WERI-Rb-1 (cell line): ENCODE measurements at regions not wholly inside any gene's neighbourhood (a gene's known extent, or its start where the extent isn't known, plus 50 kb on each side); places are given as distances from the start of the nearest gene placed in this dataset.
"Not testable (repeated sequence)": the region's sequence is repeated elsewhere in the genome, so short reads cannot be mapped to it uniquely, and the experiment has no call there.

ENCODE experiments used
- DNase-seq: peaks from one replicate; pipeline ENCODE4 v3.0.0-alpha.2; 2020
- H3K27ac ChIP-seq: fragments of 250-450 bp; sonication (Bioruptor Pico); 2 replicates; pipeline ENCODE4 v1.5.1; 2020; ENCODE audit warnings: mild to moderate bottlenecking, moderate library complexity
- H3K27me3 ChIP-seq: fragments of 250-450 bp; sonication (Bioruptor Pico); 2 replicates; pipeline ENCODE4 v1.5.1; 2021; ENCODE audit warnings: mild to moderate bottlenecking, low read depth, moderate library complexity; ENCODE audit not compliant: insufficient read depth, severe bottlenecking
- H3K36me3 ChIP-seq: fragments of 250-450 bp; sonication (Bioruptor Pico); 2 replicates; pipeline ENCODE4 v1.5.1; 2020; ENCODE audit warnings: mild to moderate bottlenecking, moderate library complexity
- H3K4me3 ChIP-seq: 2 replicates; pipeline ENCODE4 v1.5.1; 2011; ENCODE audit warnings: low read depth, mild to moderate bottlenecking, control low read depth, low read length
- H3K9me3 ChIP-seq: fragments of 250-450 bp; sonication (Bioruptor Pico); 2 replicates; pipeline ENCODE4 v1.5.1; 2021; ENCODE audit warnings: mild to moderate bottlenecking, moderate library complexity; ENCODE audit not compliant: severe bottlenecking
- CTCF ChIP-seq: IDR thresholded peaks from 2 replicates; pipeline ENCODE4 v1.5.1; 2011; ENCODE audit warnings: low read depth, mild to moderate bottlenecking, control low read depth, inconsistent platforms, low read length

DNA sequence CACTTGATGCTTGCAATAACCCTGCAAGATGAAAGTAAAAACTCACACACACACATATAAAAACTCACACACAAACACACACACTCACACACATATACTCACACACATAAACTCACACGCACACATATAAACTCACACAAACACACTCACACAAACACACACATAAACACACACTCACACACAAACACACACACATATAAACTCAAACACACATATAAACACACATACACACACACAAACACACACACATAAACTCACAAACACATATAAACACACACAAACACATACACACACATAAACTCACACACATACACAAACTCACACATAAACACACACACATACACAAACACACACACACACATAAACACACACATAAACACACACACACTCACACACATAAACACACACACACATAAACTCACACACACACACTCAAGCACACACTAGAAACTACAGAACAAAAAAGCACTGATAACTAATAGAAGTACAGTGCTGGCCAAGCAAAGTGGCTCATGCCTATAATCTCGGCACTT, 117.7 kb upstream of the TEKT4 start:
- no peaks in the 10 kb centered on the region for H3K9me3 ChIP-seq
- DNase-seq, result no peak
- no peak for TF ChIP-seq CTCF
- no peaks in the 10 kb centered on the region for H3K36me3 ChIP-seq
- no peak overlapping the region for H3K27ac ChIP-seq
- H3K27me3 ChIP-seq, result no peaks in the 10 kb centered on the region
- no peak overlapping the region for H3K4me3 ChIP-seq

DNA sequence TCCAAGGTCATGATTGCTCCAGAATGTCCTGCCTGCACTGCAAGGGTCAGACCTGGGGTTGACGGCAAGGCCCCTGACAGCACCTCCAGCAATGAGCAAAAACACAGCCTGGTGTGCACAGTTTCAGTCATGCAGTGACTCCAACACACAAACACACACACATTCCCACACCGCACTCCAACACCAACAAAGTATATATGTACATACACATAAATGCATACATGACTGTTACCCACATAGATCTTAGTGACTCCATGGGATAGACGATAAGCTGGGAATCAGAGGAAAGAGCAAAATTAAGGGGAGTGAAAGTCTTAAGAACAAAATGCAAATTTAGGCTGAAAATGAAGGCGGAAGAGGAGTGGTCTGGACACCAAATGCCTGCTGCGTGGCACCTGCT, 112.7 kb upstream of the TEKT4 start:
- DNase-seq, result no peak
- Histone ChIP-seq H3K36me3 (no peaks in the 10 kb centered on the region), H3K27ac (no peak overlapping the region), H3K9me3 (no peaks in the 10 kb centered on the region), H3K4me3 (no peak overlapping the region), H3K27me3 (no peaks in the 10 kb centered on the region)
- no peak for TF ChIP-seq CTCF

DNA sequence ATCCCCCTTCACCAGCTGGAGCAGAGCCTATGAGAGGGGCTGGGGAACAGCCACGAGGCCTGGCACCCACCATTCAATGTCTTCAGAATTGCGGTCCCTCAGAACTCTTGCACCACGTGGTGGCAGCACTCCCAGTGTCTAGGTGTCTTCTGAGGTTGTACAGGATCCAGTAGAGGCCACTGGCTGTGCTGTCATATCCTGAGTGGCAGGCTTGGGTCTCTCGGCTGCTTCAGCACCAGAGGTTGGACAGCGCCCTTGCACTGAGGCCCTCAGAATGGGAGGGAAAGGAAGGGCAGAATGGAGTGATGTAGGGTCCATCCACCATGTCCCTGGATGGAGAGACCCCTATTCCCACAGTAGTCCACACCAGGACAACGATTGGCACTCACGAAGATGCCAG, 112.0 kb upstream of the TEKT4 start:
- H3K27ac ChIP-seq, result no peak overlapping the region
- no peak for DNase-seq
- no peaks in the 10 kb centered on the region for H3K36me3 ChIP-seq
- peak; percentile 9; the same call in 1 of the 2 replicates for TF ChIP-seq CTCF
- H3K4me3 ChIP-seq, result no peak overlapping the region
- no peaks in the 10 kb centered on the region for H3K27me3 ChIP-seq
- no peaks in the 10 kb centered on the region for H3K9me3 ChIP-seq

GRCh38 chr2:94762600-94762999, 108.6 kb upstream of the TEKT4 start:
- H3K27ac ChIP-seq, result no peak overlapping the region
- no peaks in the 10 kb centered on the region for H3K9me3 ChIP-seq
- H3K36me3 ChIP-seq, result no peaks in the 10 kb centered on the region
- no peak for TF ChIP-seq CTCF
- no peak for DNase-seq
- H3K27me3 ChIP-seq, result no peaks in the 10 kb centered on the region
- no peak overlapping the region for H3K4me3 ChIP-seq

GRCh38 chr2:94763318-94763717, 107.9 kb upstream of the TEKT4 start:
- no peaks in the 10 kb centered on the region for H3K9me3 ChIP-seq

GRCh38 chr2:94764331-94764730, 106.9 kb upstream of the TEKT4 start:
- not testable (repeated sequence) for H3K27ac ChIP-seq, H3K36me3 ChIP-seq, H3K27me3 ChIP-seq, H3K4me3 ChIP-seq, H3K9me3 ChIP-seq, DNase-seq

More at GRCh38 chr2:94763318-94763717, 107.9 kb upstream of the TEKT4 start:
- Histone ChIP-seq H3K4me3 (no peak overlapping the region), H3K27me3 (no peaks in the 10 kb centered on the region), H3K27ac (no peak overlapping the region), H3K36me3 (no peaks in the 10 kb centered on the region)
- DNase-seq, result no peak
- TF ChIP-seq CTCF, result no peak
